Subcutaneous abdominal adipose tissue (tissue), 5 donors: ENCODE measurements at regions not wholly inside any gene's neighbourhood (a gene's known extent, or its start where the extent isn't known, plus 50 kb on each side); places are given as distances from the start of the nearest gene placed in this dataset.

Source experiments
- H3K27ac ChIP-seq: one replicate; pipeline ENCODE4 v1.7.0; 2013; ENCODE audit warnings: low read depth, mild to moderate bottlenecking, inconsistent platforms, low read length, moderate library complexity
- H3K27me3 ChIP-seq, 5 donors: one replicate each; pipeline ENCODE4 v1.7.0; 2013; ENCODE audit warnings: low read length in 5 of 5, inconsistent platforms in 1 of 5; ENCODE audit not compliant: control insufficient read depth in 5 of 5, insufficient read depth in 4 of 5
- H3K36me3 ChIP-seq, 5 donors: one replicate each; pipeline ENCODE4 v1.7.0; 2013; ENCODE audit warnings: low read length in 5 of 5; ENCODE audit not compliant: control insufficient read depth in 5 of 5, insufficient read depth in 5 of 5
- H3K4me1 ChIP-seq, 5 donors: one replicate each; pipeline ENCODE4 v1.7.0; 2013; ENCODE audit warnings: low read length in 5 of 5, mild to moderate bottlenecking in 3 of 5, moderate library complexity in 1 of 5; ENCODE audit not compliant: control insufficient read depth in 5 of 5, insufficient read depth in 5 of 5
- H3K4me3 ChIP-seq, 5 donors: one replicate each; pipeline ENCODE4 v1.7.0; 2013; ENCODE audit warnings: low read length in 5 of 5, low read depth in 1 of 5
- H3K9ac ChIP-seq, 5 donors: one replicate each; pipeline ENCODE4 v1.7.0; 2013; ENCODE audit warnings: low read length in 5 of 5, mild to moderate bottlenecking in 4 of 5, moderate library complexity in 3 of 5
- H3K9me3 ChIP-seq, 5 donors: one replicate each; pipeline ENCODE4 v1.7.0; 2013; ENCODE audit warnings: low read length in 5 of 5; ENCODE audit not compliant: control insufficient read depth in 5 of 5
- donor health status: healthy.
- donor health status: healthy.
- donor health status: healthy.
- donor health status: healthy.
- donor health status: healthy.

DNA sequence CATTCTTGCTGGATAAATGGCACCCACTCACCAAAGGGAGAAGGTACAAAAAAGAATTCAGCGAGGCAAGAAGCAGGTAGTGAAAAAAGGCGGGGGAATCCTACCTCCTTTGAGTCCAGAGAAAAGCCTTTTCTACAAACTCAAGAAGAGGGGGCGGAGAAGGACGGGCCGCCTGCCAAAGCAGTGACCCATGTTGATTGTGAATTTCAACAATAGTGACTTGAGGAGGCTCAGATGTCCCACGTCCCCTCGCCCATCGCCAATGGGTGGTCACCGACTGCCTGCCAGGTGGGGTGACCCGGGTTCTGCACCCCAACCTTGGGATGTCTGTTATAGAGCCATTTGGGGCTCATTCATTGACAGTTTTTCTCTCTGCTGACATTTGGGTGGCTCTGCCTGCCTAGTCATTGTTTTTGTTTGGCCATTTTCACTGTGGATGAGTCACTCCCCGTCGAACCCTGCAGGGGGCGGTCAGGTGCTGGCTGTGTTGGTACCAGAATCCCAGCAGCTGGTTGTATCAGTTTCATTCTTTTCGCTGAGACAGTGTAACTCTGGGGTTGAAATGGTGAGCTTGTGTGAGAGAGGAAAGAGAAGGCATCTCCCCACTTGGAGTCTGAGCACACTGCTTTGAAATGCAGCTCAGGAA, 163.4 kb upstream of the NCAM1 start:
- no peaks in the 10 kb centered on the region for H3K36me3 ChIP-seq
- H3K9me3 ChIP-seq: no peaks in the 10 kb centered on the region
- no peak overlapping the region for H3K27ac ChIP-seq
- H3K4me3 ChIP-seq: no peak overlapping the region
- H3K9ac ChIP-seq: no peak overlapping the region
- H3K27me3 ChIP-seq: peaks cover 0 to 2% (median 0%) of the 10 kb centered on the region in 5 donors
- peaks cover 0 to 8% (median 0%) of the 10 kb centered on the region in 5 donors for H3K4me1 ChIP-seq

DNA sequence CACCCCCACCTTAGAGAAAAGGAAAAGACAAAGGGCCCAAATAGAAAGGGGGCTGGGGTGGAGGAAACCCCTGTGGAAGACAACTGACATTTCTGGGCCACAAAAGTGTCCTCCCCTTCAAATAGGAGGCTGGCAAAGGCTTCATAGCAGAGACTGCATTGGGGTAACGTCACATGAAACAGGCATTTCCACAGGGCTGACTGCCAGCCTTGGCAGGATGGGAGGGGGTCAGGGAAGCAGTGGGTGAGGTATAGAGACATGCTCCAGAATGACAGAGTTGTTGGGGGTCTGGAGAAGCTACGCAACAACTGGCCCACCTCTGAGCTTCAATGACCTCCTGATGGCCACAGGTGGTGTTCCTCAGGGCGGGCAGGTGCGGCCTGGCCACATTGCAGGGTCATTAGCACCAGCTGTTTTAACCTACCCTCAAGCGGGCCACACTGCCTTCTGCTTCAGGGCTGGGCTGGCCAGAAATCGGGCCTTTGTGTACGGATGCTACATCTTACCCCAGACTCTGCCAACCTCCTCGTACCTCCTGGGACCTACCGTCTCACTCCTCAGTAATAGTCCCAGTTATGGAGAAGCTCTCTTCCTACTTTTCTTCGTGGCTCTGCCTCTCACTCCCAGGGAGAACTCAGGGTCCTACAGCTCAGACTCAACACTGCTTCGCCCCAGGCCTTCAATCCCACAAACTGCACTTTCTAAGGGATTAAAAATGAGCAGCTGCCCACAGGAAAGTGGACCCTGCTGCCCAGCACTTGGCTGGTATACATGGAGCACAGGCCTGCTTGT, 160.0 kb upstream of the NCAM1 start:
- H3K4me1 ChIP-seq: peaks cover 0 to 8% (median 0%) of the 10 kb centered on the region in 5 donors
- no peaks in the 10 kb centered on the region for H3K36me3 ChIP-seq
- no peak overlapping the region for H3K9ac ChIP-seq
- no peaks in the 10 kb centered on the region for H3K9me3 ChIP-seq
- no peak overlapping the region for H3K27ac ChIP-seq
- H3K4me3 ChIP-seq: no peak overlapping the region
- no peaks in the 10 kb centered on the region for H3K27me3 ChIP-seq

DNA sequence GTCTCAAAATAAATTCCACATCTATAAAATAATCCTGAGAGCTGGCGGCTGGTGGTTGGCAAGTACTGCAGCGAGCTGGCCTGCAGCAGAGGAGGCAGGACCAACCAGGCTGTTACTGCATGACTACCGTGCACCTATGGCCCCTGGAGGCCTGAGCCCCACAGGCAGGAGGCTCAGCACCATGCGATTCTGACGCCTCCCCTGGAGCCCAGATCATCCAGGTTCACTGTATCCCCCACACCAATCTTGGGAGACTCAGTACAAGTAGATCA, 159.5 kb upstream of the NCAM1 start:
- Histone ChIP-seq H3K4me3 (no peak overlapping the region), H3K27me3 (no peaks in the 10 kb centered on the region), H3K4me1 (peaks cover 0 to 8% (median 0%) of the 10 kb centered on the region in 5 donors), H3K9ac (no peak overlapping the region), H3K27ac (no peak overlapping the region), H3K9me3 (no peaks in the 10 kb centered on the region), H3K36me3 (no peaks in the 10 kb centered on the region)

DNA sequence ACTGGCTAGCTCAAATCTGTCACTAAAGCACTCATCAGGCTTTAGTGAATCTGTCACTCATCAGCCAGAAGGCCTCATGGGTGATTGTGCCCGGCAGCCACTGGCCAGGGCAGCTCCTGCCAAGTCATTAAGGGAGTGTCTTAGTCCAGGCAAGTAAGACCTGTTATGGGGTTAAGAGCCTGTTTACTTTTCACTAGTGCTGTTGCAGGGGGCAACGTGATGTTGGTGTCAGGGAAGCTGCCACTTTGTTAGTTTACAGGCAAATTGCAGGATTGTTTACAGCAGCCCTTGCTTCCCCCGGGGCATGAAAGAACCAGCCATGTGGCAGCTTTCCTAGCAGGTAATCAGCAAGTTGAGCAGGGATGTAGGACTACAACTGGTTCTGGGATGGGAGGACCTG, 155.6 kb upstream of the NCAM1 start:
- H3K9me3 ChIP-seq: no peaks in the 10 kb centered on the region
- H3K4me1 ChIP-seq: no peaks in the 10 kb centered on the region
- no peak overlapping the region for H3K27ac ChIP-seq
- H3K36me3 ChIP-seq: no peaks in the 10 kb centered on the region
- H3K9ac ChIP-seq: no peak overlapping the region
- H3K27me3 ChIP-seq: no peaks in the 10 kb centered on the region
- H3K4me3 ChIP-seq: no peak overlapping the region

DNA sequence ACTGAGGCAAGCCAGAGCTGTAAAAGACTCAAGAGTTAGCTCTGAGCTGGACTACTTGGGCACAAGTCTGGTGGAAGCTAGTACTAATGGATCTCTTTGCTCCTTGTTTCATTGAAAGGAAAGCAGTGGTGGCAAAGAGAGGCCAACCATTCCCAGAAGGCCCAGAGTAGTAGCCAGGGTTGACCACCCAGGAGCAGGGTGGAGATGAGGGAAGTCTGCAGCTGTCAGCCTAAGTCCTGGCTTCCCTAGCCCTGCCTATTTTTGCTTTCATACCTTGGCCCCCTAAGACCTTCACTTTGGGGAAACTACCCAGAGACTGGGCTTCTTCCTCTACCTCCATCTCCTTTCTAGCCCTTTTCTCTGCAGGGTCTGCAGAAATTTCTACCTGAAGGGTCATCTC, 155.0 kb upstream of the NCAM1 start:
- no peak overlapping the region for H3K9ac ChIP-seq
- peaks cover 2 to 5% (median 4%) of the 10 kb centered on the region in 5 donors for H3K9me3 ChIP-seq
- no peaks in the 10 kb centered on the region for H3K4me1 ChIP-seq
- no peaks in the 10 kb centered on the region for H3K36me3 ChIP-seq
- no peak overlapping the region for H3K4me3 ChIP-seq
- H3K27ac ChIP-seq: no peak overlapping the region
- no peaks in the 10 kb centered on the region for H3K27me3 ChIP-seq

DNA sequence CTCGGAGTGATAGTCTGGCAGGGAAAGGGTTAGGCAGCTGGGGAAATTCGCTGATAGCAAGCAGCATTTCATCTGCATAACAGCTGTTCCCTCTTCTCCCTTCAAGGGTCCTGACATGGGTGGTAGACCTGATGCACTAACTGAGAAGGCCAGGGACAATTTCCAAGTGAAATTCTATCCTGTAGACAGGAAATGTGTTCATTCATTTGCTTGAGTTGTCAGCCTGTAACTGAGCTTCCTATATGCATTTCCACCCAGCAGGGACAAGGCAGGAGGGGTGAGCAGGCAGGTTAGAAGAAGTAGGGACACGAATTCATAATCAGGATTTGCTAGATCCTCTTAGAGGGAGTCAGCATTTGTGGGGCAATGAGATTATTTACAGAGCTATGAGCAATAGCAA, 154.3 kb upstream of the NCAM1 start:
- Histone ChIP-seq H3K27me3 (no peaks in the 10 kb centered on the region), H3K36me3 (no peaks in the 10 kb centered on the region), H3K9me3 (peaks cover 2 to 9% (median 4%) of the 10 kb centered on the region in 5 donors), H3K4me3 (no peak overlapping the region), H3K4me1 (no peaks in the 10 kb centered on the region), H3K27ac (no peak overlapping the region), H3K9ac (no peak overlapping the region)

DNA sequence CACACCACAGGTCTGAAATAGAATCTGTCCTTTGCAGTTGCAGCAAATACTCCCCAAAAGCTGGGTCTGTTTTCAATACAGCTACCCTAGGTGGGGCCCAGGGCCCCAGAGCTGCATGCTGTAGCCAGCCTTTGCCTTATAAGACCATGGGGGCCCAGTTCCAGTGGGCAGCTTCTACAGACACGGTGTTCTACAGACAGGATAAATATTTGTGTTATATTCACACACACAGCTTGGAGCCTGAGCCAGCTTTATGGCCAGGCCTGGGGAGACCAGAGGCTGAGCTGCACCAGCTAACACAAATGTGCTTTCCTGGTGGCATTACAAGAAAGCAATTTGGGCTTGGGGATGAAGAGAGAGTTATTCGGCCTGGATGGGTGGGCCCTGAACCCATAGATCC, 151.8 kb upstream of the NCAM1 start:
- no peaks in the 10 kb centered on the region for H3K27me3 ChIP-seq
- H3K9me3 ChIP-seq: peaks cover 2 to 10% (median 5%) of the 10 kb centered on the region in 5 donors
- H3K4me1 ChIP-seq: no peaks in the 10 kb centered on the region
- no peak overlapping the region for H3K9ac ChIP-seq
- H3K4me3 ChIP-seq: no peak overlapping the region
- no peak overlapping the region for H3K27ac ChIP-seq
- H3K36me3 ChIP-seq: no peaks in the 10 kb centered on the region

DNA sequence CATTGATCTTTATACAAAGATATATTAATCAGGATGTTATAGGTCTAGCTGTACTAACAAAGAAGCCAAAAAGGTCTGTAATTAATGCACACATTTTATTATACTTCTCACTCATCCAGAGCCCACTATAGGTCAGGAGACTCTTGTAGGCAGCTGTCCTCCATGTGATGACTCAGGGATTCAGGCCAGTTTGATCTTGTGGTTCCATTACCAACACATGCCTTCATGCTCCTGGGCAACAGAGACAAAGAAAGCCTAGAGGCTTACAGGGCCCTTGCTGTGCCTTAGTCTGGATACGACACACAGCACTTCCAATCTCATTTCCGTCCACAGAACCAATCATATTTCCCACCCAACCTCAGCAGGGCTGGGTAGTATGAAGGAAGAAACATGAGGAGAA, 150.3 kb upstream of the NCAM1 start:
- Histone ChIP-seq H3K9ac (no peak overlapping the region), H3K27me3 (no peaks in the 10 kb centered on the region), H3K9me3 (peaks cover 2 to 10% (median 5%) of the 10 kb centered on the region in 5 donors), H3K4me3 (no peak overlapping the region), H3K36me3 (no peaks in the 10 kb centered on the region), H3K27ac (no peak overlapping the region), H3K4me1 (no peaks in the 10 kb centered on the region)

DNA sequence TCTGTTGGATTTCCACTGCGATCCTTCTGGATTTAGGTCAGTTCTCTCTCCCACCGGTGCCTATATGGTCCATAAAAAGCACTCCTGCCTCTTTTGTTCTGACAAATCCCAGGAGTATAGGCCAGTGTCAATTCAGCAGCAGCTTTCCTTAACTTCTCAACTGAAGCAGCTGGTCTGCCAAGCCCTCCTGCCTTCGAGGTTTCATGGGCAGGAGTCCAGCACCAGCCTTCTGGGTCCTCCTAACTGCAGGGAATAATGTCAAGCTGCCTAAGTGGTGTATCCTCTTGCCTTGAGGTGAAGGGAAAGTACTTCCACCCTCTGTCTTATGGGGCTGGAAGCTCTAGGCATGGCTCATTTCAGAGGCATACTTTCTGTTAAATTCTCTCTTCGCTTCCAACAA, 149.4 kb upstream of the NCAM1 start:
- Histone ChIP-seq H3K9ac (no peak overlapping the region), H3K9me3 (peaks cover 2 to 10% (median 5%) of the 10 kb centered on the region in 5 donors), H3K36me3 (no peaks in the 10 kb centered on the region), H3K4me3 (no peak overlapping the region), H3K27ac (no peak overlapping the region), H3K4me1 (no peaks in the 10 kb centered on the region), H3K27me3 (no peaks in the 10 kb centered on the region)

DNA sequence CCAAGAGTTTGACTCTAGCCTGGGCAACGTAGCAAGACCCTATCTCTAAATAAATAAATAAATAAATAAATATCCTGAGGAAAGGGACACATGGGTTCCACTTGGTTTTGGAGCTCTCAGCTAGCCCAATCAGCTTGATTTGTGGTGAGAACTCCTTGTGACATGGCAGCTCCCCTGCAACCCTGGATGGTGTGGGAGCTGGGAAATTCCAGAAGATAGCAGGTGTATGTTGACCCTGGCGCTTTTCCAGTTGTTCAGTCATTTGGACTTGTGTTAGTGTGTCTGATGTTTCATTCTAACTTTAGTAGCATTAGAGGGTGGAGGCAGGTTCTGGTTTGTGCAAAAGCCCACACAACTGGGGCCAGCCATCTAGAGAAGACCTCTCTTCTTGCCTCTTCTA, 148.5 kb upstream of the NCAM1 start:
- Histone ChIP-seq H3K9me3 (peaks cover 2 to 10% (median 5%) of the 10 kb centered on the region in 5 donors), H3K9ac (no peak overlapping the region), H3K4me3 (no peak overlapping the region), H3K36me3 (no peaks in the 10 kb centered on the region), H3K4me1 (no peaks in the 10 kb centered on the region), H3K27ac (no peak overlapping the region), H3K27me3 (no peaks in the 10 kb centered on the region)
